RWPE2 (cell line): ENCODE measurements at regions not wholly inside any gene's neighbourhood (a gene's known extent, or its start where the extent isn't known, plus 50 kb on each side); places are given as distances from the start of the nearest gene placed in this dataset.

ENCODE experiments used
- ATAC-seq: fragments of 200-7000 bp; cut with Tn5 transposase; 3 replicates; pipeline ENCODE4 v1.9.1; 2021; ENCODE audit warnings: low read depth
- DNase-seq: peaks from one replicate; pipeline ENCODE4 v3.0.0-alpha.2; 2020; ENCODE audit warnings: low spot score
- H3K27ac ChIP-seq: fragments of 450-650 bp; 2 replicates; pipeline ENCODE4 v1.5.1; 2017; ENCODE audit warnings: mild to moderate bottlenecking; ENCODE audit not compliant: poor library complexity, severe bottlenecking
- H3K27me3 ChIP-seq: fragments of 250-450 bp; sonication (Bioruptor Pico); 2 replicates; pipeline ENCODE4 v1.5.1; 2021; ENCODE audit warnings: mild to moderate bottlenecking, moderate library complexity; ENCODE audit not compliant: insufficient read depth, poor library complexity, severe bottlenecking
- H3K36me3 ChIP-seq: fragments of 250-450 bp; sonication (Bioruptor Pico); 2 replicates; pipeline ENCODE4 v1.5.1; 2020; ENCODE audit warnings: low read depth, mild to moderate bottlenecking, moderate library complexity
- H3K4me1 ChIP-seq: fragments of 250-450 bp; sonication (Bioruptor Pico); 2 replicates; pipeline ENCODE4 v1.5.1; 2021; ENCODE audit warnings: mild to moderate bottlenecking, moderate library complexity; ENCODE audit not compliant: insufficient read depth, poor library complexity, severe bottlenecking
- H3K4me3 ChIP-seq: fragments of 250-450 bp; sonication (Bioruptor Pico); 2 replicates; pipeline ENCODE4 v1.5.1; 2021; ENCODE audit warnings: mild to moderate bottlenecking, moderate library complexity; ENCODE audit not compliant: severe bottlenecking
- H3K9me3 ChIP-seq: fragments of 250-450 bp; sonication (Bioruptor Pico); 2 replicates; pipeline ENCODE4 v1.5.1; 2021; ENCODE audit warnings: mild to moderate bottlenecking, moderate library complexity; ENCODE audit not compliant: severe bottlenecking
- TF ChIP-seq, protein P1 (sequence below): fragments of 450-650 bp; IDR thresholded peaks from one replicate; pipeline ENCODE4 v1.5.1; 2017; ENCODE audit warnings: mild to moderate bottlenecking, moderate library complexity; ENCODE audit not compliant: poor library complexity, severe bottlenecking

DNA sequence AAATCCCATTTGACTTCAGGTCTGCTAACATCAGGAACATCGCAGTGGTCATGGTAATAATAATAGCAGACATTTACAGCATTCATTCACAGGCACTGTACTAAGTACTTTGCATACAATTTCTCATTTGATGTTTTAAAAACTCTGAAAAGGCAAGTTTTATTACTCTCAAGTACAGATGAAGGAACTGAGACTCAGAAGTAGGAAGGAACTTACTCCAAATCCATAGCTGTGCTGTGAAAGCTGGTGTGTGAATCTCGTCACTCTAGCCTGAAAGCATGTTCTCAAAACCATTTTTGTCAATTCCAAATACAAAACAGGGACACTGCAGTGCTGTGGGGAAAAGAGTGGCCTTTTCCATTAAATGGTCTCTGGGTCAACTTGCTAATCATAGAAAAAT, 179.9 kb downstream of the FAM43A start:
- no peak for ATAC-seq
- no peak for DNase-seq
- Histone ChIP-seq H3K9me3 (no peaks in the 10 kb centered on the region), H3K36me3 (no peaks in the 10 kb centered on the region), H3K4me3 (no peak overlapping the region), H3K4me1 (peaks cover 15% of the 10 kb centered on the region), H3K27me3 (no peaks in the 10 kb centered on the region), H3K27ac (no peak overlapping the region)
- TF ChIP-seq, protein P1, sequence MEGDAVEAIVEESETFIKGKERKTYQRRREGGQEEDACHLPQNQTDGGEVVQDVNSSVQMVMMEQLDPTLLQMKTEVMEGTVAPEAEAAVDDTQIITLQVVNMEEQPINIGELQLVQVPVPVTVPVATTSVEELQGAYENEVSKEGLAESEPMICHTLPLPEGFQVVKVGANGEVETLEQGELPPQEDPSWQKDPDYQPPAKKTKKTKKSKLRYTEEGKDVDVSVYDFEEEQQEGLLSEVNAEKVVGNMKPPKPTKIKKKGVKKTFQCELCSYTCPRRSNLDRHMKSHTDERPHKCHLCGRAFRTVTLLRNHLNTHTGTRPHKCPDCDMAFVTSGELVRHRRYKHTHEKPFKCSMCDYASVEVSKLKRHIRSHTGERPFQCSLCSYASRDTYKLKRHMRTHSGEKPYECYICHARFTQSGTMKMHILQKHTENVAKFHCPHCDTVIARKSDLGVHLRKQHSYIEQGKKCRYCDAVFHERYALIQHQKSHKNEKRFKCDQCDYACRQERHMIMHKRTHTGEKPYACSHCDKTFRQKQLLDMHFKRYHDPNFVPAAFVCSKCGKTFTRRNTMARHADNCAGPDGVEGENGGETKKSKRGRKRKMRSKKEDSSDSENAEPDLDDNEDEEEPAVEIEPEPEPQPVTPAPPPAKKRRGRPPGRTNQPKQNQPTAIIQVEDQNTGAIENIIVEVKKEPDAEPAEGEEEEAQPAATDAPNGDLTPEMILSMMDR = no peak

DNA sequence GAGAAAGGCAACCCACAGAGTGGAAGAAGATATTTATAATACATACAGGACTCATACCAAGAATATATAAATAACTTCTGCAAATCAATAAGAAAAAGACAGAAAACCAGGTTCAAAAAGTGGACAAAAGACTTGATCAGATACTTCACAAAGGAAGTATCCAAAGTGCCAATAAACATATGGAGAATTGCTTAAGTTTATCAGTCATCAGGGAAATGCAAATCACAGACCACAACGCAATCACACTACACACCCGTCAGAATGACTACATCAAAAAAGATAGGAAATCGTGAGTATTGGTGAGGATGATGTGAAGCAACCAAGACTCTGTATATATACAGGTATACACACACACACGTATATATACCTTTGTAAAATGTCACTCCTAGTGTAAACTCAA, 180.6 kb downstream of the FAM43A start:
- Histone ChIP-seq H3K27me3 (no peaks in the 10 kb centered on the region), H3K4me3 (no peak overlapping the region), H3K36me3 (no peaks in the 10 kb centered on the region), H3K27ac (no peak overlapping the region), H3K9me3 (no peaks in the 10 kb centered on the region), H3K4me1 (peaks cover 21% of the 10 kb centered on the region)
- TF ChIP-seq, protein P1 = no peak
- no peak for DNase-seq
- ATAC-seq = no peak

DNA sequence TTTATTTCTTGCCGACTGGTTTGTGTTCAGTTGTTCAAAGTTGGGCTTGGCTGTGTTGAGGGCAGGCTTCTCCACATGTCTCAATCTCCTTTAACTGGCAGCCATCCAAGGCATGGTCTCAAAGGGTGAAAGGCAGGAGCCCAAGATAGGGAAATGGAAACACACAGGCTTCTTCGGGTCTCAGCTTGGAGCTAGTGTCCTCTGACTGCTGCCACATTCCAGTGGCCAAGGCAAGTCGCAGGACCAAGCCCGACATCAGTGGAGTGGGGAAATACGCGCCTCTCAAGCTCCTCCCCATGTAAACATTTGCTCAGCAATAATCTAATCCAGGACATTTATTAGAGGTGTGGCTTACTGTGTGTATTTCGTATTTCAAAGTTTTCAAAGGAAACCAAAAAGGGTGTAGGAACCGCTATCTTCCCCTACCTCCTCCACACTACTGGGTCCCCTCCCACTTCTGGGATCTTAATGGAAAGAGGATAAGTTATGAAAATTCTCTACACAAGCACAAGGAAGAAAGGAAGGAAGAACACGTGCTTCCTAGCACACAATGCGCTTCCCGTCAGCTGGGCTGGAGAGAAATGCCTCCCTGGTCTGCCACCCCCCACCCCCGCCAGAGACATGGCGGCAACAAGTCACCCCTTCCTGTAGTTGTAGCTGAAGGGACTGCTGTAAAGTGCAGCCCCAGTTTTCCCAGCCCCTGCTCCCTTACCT, 181.7 kb downstream of the FAM43A start:
- Histone ChIP-seq H3K27ac (no peak overlapping the region), H3K27me3 (no peaks in the 10 kb centered on the region), H3K4me3 (no peak overlapping the region), H3K4me1 (peaks cover 33% of the 10 kb centered on the region), H3K36me3 (no peaks in the 10 kb centered on the region), H3K9me3 (no peaks in the 10 kb centered on the region)
- ATAC-seq = no peak
- TF ChIP-seq, protein P1 = no peak
- DNase-seq = no peak

DNA sequence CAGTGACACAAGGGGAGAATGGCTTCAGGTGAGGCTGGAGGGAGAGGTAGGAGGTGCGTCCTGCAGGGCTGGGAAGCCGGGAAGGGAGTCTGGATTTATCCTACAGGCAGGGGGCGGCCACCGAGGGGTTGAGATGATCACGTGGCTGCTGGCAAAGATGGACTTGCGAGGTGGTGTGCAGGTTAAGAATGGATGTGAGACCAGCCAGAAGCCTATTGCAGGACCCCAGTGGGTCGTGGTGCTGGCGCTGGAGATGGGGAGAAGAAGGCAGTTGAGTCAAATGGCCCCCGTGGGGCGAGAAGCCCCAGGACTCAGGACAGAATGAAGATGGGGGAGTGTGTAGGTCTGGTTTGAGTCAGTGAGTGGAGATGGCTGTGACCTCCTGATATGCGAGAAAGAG, 183.1 kb downstream of the FAM43A start:
- Histone ChIP-seq H3K27ac (no peak overlapping the region), H3K4me3 (no peak overlapping the region), H3K27me3 (no peaks in the 10 kb centered on the region), H3K4me1 (peaks cover 36% of the 10 kb centered on the region), H3K36me3 (no peaks in the 10 kb centered on the region), H3K9me3 (no peaks in the 10 kb centered on the region)
- no peak for ATAC-seq
- TF ChIP-seq, protein P1 = no peak
- DNase-seq = no peak

DNA sequence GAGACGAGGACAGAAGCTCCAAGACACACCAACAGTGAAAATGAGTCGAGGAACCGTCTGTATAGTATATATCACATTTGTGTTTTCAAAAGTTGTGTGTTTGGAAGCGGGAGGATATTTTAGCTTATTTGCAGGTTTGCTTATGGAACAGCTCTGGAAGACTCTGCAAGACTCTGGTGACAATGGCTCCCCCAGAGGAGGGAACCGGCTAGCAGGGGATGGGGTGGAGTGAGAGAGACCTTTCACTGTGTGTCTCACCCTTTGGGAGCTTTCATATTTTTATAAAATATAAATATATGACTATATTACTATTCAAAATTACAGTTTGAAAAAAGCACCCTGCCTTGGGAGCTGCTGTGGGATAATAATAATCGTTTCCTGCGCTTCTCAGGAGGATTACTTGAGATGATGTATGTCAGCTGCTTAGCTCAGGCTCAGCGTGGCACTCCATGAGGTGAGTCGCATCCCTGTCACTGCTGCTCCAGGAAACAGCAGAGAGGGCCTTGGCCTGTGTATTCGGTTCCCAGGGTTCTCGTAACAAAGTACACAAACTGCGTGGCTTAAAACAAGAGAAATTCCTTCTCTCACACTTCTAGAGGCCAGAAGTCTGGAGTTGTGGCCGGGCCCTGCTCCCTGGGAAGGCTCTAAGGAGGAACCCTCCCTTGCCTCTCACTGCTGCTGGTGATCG, 183.9 kb downstream of the FAM43A start:
- ATAC-seq = peak; percentile 22; the same call in 2 of the 3 replicates
- H3K4me3 ChIP-seq = no peak overlapping the region
- H3K36me3 ChIP-seq = no peaks in the 10 kb centered on the region
- no peaks in the 10 kb centered on the region for H3K27me3 ChIP-seq
- DNase-seq = no peak
- peak overlapping the region; percentile 97 for H3K27ac ChIP-seq
- TF ChIP-seq, protein P1 = no peak
- peaks cover 36% of the 10 kb centered on the region for H3K4me1 ChIP-seq
- H3K9me3 ChIP-seq = no peaks in the 10 kb centered on the region
